Muscle layer of duodenum (tissue), 2 donors: ENCODE measurements at regions not wholly inside any gene's neighbourhood (a gene's known extent, or its start where the extent isn't known, plus 50 kb on each side); places are given as distances from the start of the nearest gene placed in this dataset.

Experiments used
- H3K27ac ChIP-seq: one replicate; pipeline ENCODE4 v1.7.0; 2013; ENCODE audit warnings: mild to moderate bottlenecking, low read length
- H3K27me3 ChIP-seq: one replicate; pipeline ENCODE4 v1.7.0; 2013; ENCODE audit warnings: low read depth, mild to moderate bottlenecking, control low read depth, low read length
- H3K36me3 ChIP-seq, 2 donors: one replicate each; pipeline ENCODE4 v1.7.0; 2013; ENCODE audit warnings: low read length in 2 of 2, control low read depth in 1 of 2, mild to moderate bottlenecking in 1 of 2; ENCODE audit not compliant: insufficient read depth in 2 of 2, control insufficient read depth in 1 of 2
- H3K4me1 ChIP-seq, 2 donors: one replicate each; pipeline ENCODE4 v1.7.0; 2013; ENCODE audit warnings: low read length in 2 of 2, mild to moderate bottlenecking in 2 of 2, control low read depth in 1 of 2, moderate library complexity in 1 of 2; ENCODE audit not compliant: insufficient read depth in 2 of 2, control insufficient read depth in 1 of 2
- H3K4me3 ChIP-seq, 2 donors: one replicate each; pipeline ENCODE4 v1.7.0; 2013; ENCODE audit warnings: low read length in 2 of 2, low read depth in 1 of 2, mild to moderate bottlenecking in 1 of 2
- H3K9me3 ChIP-seq, 2 donors: one replicate each; pipeline ENCODE4 v1.7.0; 2013; ENCODE audit warnings: low read length in 2 of 2, control low read depth in 1 of 2, mild to moderate bottlenecking in 1 of 2; ENCODE audit not compliant: control insufficient read depth in 1 of 2
- donor health status: healthy.

- Histone ChIP-seq H3K27ac (no peak overlapping the region), H3K9me3 (no peaks in the 10 kb centered on the region), H3K27me3 (no peaks in the 10 kb centered on the region), H3K36me3 (no peaks in the 10 kb centered on the region), H3K4me3 (no peak overlapping the region), H3K4me1 (peaks cover 0 to 4% of the 10 kb centered on the region in 2 donors)
Observed at GRCh38 chr7:106812027-106812643, 52.9 kb upstream of the PIK3CG start.

- Histone ChIP-seq H3K4me3 (no peak overlapping the region), H3K36me3 (no peaks in the 10 kb centered on the region), H3K4me1 (peaks cover 0 to 4% of the 10 kb centered on the region in 2 donors), H3K27me3 (no peaks in the 10 kb centered on the region), H3K27ac (no peak overlapping the region), H3K9me3 (no peaks in the 10 kb centered on the region)
Observed at GRCh38 chr7:106813705-106814305, 51.3 kb upstream of the PIK3CG start.

- peaks cover 0 to 4% of the 10 kb centered on the region in 2 donors for H3K4me1 ChIP-seq
- H3K36me3 ChIP-seq = no peaks in the 10 kb centered on the region
- no peak overlapping the region for H3K4me3 ChIP-seq
- no peaks in the 10 kb centered on the region for H3K9me3 ChIP-seq
- H3K27me3 ChIP-seq = no peaks in the 10 kb centered on the region
- no peak overlapping the region for H3K27ac ChIP-seq
Observed at GRCh38 chr7:106814887-106815286, 50.2 kb upstream of the PIK3CG start.
